OCI-LY1 (cell line): ENCODE measurements at regions not wholly inside any gene's neighbourhood (a gene's known extent, or its start where the extent isn't known, plus 50 kb on each side); places are given as distances from the start of the nearest gene placed in this dataset.

Experiments
- EZH2 ChIP-seq: fragments of 200-600 bp; sonication (generic), shearing (Covaris generic); IDR thresholded peaks from 2 replicates; pipeline ENCODE4 v1.8.0; 2017; ENCODE audit warnings: borderline replicate concordance, mixed run types, mild to moderate bottlenecking, antibody characterized with exemption, low read length, moderate library complexity, mixed read lengths
- TF ChIP-seq, protein P1 (sequence below): fragments of 200-600 bp; sonication (generic), shearing (Covaris generic); IDR thresholded peaks from 2 replicates; pipeline ENCODE4 v1.5.1; 2017; ENCODE audit warnings: mild to moderate bottlenecking, antibody characterized with exemption, low read length, moderate library complexity, mixed read lengths

DNA sequence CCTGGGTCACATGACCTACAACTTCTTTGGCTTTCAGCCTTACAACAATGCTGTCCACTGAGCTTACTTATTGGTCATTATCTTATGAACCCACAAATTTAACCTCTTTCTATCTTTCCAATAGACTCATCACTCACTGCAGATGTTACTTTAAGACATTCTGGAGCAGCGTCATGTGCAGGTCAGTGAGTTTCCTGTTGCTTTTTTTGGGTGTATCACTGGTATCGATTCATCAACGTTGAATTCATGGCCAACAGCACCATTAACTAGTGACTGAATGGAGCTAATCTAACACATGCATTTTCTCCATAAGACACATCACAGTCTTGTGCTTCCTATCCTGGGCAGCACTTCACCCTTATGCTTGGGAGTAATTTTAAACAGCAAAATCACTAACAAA is 672.6 kb upstream of the CDH18 start:
- TF ChIP-seq, protein P1, sequence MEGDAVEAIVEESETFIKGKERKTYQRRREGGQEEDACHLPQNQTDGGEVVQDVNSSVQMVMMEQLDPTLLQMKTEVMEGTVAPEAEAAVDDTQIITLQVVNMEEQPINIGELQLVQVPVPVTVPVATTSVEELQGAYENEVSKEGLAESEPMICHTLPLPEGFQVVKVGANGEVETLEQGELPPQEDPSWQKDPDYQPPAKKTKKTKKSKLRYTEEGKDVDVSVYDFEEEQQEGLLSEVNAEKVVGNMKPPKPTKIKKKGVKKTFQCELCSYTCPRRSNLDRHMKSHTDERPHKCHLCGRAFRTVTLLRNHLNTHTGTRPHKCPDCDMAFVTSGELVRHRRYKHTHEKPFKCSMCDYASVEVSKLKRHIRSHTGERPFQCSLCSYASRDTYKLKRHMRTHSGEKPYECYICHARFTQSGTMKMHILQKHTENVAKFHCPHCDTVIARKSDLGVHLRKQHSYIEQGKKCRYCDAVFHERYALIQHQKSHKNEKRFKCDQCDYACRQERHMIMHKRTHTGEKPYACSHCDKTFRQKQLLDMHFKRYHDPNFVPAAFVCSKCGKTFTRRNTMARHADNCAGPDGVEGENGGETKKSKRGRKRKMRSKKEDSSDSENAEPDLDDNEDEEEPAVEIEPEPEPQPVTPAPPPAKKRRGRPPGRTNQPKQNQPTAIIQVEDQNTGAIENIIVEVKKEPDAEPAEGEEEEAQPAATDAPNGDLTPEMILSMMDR, result no peak
- TF ChIP-seq EZH2, result no peak
